ENCODE measurements at regions not wholly inside any gene's neighbourhood (a gene's known extent, or its start where the extent isn't known, plus 50 kb on each side); places are given as distances from the start of the nearest gene placed in this dataset.
"Not testable (repeated sequence)": the region's sequence is repeated elsewhere in the genome, so short reads cannot be mapped to it uniquely, and the experiment has no call there.

DNA sequence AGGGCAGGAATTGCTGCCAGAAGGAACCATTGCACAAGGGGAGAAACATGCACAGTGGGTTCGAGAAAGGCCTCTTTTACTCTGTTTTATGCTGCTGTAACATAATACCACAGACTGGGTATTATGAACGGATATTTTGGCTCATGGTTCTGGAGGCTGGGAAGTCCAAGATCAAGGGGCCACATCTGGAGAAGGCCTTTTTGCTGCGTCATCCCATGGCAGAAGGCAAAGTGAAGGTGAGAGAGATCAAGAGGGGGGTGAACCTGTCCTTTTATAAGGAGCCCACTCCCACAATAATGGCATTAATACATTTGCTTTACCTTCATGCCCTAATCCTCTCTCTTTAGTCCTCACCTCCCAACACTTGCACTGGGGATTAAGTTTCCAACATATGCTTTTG, 136.9 kb upstream of the ALDH1B1 start:
- DNase-seq (ENCODE audit: low read depth in 2 of 2) = no peak

DNA sequence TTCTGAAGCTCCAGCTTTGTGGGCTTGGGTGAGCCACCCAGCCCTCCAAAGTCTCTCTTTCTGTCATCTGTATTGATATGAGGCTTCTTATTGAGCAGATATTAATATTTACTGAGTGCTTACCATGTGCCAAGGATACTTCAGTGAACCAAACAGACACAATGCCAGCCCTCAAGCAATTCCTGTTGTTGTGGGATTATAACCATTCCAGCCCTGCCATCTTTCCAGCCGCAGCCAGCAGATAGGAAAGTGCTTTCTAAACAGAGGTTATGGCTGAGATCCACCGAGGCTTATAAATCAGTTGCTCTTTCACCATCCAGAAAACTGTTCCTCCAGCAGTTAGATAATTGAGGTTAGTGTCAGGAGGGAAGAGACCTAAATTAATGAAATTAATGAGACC, 137.7 kb upstream of the ALDH1B1 start:
- no peak for DNase-seq (ENCODE audit: low read depth in 2 of 2)

- no peak for DNase-seq (ENCODE audit: low read depth in 2 of 2)
These were observed 138.4 kb upstream of the ALDH1B1 start for GRCh38 chr9:38254151-38254550.

DNA sequence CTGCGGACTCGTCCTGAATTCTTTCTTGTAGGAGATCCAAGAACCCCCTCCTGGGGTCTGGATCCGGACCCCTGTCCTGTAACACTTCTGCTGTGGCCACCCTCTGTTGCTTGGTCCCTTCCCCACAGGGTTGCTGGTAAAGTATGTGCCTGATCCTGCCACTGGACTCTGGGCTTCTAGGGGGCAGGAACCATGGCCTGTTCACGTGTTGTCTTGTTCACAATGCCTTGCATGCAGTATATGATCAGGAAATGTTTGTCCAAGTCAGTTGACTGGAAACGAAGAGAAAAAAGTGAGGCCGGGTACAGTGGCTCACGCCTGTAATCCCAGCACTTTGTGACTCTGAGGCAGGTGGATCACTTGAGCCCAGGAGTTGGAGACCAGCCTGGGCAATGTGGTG, 139.3 kb upstream of the ALDH1B1 start:
- DNase-seq (ENCODE audit: low read depth in 2 of 2) = no peak

- no peak for DNase-seq (ENCODE audit: low read depth in 2 of 2)
These were observed 141.3 kb upstream of the ALDH1B1 start for GRCh38 chr9:38251036-38251860.

- DNase-seq (ENCODE audit: low read depth in 2 of 2) = no peak
These were observed 142.0 kb upstream of the ALDH1B1 start for GRCh38 chr9:38250279-38251035.

- no peak for DNase-seq (ENCODE audit: low read depth in 2 of 2)
These were observed 142.8 kb upstream of the ALDH1B1 start for GRCh38 chr9:38249587-38250210.

- no peak for DNase-seq (ENCODE audit: low read depth in 2 of 2)
These were observed 143.5 kb upstream of the ALDH1B1 start for GRCh38 chr9:38249049-38249448.

- DNase-seq (ENCODE audit: low read depth in 2 of 2) = no peak
These were observed 145.7 kb upstream of the ALDH1B1 start for GRCh38 chr9:38246833-38247232.

DNA sequence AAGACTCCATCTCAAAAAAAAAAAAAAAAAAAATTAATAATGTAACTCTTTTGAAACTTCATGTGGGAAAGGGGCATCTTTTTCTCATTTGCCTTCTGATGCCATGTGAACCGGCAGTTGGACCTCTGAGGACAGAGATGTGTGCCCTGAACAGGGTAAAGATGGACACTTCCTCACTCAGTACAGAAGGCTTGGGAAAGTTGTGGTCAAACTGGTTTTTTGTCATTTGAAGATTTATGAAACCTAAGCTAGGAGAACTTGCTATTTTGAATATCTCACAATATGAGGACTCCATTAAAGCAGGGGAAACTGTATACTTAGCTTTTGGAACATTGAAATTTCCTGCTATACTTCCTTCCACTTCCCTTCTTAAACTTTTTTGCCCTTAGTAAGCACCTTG, 147.5 kb upstream of the ALDH1B1 start:
- DNase-seq (ENCODE audit: low read depth in 2 of 2) = no peak

- no peak for DNase-seq (ENCODE audit: low read depth in 2 of 2)
These were observed 148.5 kb upstream of the ALDH1B1 start for GRCh38 chr9:38243993-38244392.

- DNase-seq (ENCODE audit: low read depth in 2 of 2) = not testable (repeated sequence)
These were observed 150.4 kb upstream of the ALDH1B1 start for GRCh38 chr9:38242151-38242550.

GRCh38 chr9:38240051-38240450, 152.5 kb upstream of the ALDH1B1 start:
- DNase-seq (ENCODE audit: low read depth in 2 of 2) = no peak

GRCh38 chr9:38235244-38235643, 157.3 kb upstream of the ALDH1B1 start:
- no peak for DNase-seq (ENCODE audit: low read depth in 2 of 2)

DNA sequence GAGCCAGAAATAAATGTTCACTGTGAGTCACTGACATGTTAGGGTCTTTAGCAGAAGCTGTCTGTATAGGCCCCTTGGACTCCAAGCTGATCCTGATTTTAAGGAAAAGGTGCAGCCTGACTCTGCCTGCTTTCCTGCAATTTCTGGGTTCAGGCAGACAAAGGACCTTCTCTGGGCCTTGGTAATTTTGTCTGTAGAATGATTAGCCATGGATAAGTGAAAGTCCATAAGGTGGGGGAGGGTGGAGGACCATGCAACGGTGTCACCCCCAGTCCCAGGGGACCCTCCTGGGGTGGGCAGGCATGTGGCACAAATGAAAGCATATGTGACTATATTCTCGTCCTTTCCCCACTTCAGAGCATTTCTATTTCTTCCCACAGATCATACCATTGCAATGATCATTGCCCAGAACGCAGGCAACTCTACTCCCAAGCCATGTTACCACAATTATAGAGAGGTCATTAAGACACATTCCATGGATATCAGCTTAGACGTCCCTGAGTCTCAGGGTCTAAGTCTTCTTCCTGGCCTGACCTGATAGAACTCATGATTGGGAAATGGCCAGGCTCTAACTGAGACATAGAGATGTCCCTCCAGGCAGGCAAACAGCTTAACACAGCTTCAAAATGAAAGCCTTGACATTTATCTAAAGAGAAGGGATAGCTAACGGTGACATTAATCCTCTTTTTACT, 157.9 kb upstream of the ALDH1B1 start:
- no peak for DNase-seq (ENCODE audit: low read depth in 2 of 2)

- no peak for DNase-seq (ENCODE audit: low read depth in 2 of 2)
These were observed 158.6 kb upstream of the ALDH1B1 start for GRCh38 chr9:38233796-38234355.

GRCh38 chr9:38233343-38233742, 159.2 kb upstream of the ALDH1B1 start:
- DNase-seq (ENCODE audit: low read depth in 2 of 2) = no peak

DNA sequence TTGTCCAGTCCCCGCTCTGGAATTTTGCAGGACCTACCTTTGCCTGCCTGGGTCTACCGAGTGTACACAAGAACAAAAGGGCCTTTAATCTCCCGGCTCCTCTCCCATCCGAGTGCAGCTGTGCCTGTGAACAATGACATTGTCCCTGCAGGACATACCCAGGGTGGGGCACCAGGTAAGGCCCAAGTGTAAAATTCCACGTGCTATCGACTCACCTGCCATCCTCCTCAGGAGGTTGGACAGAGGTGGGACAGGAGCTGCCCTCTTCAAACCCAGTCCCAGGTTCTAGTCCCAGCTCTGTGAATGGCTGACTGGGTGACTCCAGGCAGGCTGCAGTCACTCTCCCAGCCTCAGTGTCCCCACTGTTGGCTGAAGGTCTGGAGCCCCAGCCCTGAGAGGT, 159.6 kb upstream of the ALDH1B1 start:
- no peak for DNase-seq (ENCODE audit: low read depth in 2 of 2)

DNA sequence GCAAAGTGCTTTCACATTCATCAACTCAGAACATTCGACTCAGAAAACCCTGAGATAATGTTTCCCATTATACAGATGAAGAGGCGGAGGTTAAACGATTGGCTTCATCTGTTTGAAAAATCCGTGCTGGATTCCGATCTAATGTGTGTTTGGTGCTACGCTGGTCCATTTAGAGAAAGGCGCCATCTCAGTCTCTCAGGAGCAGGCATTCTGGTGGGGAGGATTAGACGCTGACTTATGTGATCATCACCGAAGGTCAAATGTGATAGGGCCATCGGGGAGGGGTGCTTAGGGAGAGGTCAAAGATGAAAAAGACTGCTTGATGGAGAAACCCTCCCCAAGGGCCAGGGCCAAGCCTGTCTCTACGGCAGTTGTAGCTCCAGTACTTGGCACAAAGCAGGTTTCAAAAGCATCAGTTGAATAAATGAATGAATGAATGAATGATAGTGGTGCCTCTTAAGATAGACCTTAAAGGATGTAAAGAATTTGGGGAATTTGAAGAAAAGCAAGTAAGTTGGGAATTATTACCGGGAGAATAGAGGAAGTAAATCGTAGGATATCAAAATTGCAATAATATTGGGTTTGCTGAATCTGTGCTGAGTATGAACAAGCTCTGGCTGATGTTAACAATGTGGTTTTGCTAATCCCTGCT, 160.6 kb upstream of the SHB start:
- no peak for DNase-seq (ENCODE audit: low read depth in 2 of 2)

DNA sequence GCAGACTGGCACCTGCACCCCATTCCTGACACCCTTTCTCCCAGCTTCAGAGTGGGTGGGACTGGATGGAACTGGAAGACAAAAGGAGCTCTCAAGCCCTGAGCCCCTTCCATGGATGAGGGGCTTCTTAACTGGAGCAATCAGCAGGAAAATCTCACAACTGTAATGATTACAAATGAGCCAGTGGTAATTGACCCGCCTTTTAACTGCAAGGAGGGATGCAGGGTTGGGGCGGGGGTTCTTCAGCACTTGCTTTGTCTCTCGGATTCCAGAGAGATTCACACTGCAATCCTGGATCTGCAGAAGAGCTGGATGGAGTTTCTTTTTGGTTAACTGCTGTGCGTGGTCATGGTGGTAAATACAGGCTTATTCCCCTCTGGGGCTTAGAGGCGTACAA, 160.1 kb upstream of the SHB start:
- DNase-seq (ENCODE audit: low read depth in 2 of 2) = no peak

Data from activated CD4-positive, alpha-beta T cell treated with anti-CD3 and anti-CD28 coated beads for 24 hours (primary cell).